Stimulated activated CD4-positive, alpha-beta T cell treated with anti-CD3 and anti-CD28 coated beads, Interleukin-2, amount 100 ng/mL, for 24 hours (primary cell): ENCODE measurements at regions not wholly inside any gene's neighbourhood (a gene's known extent, or its start where the extent isn't known, plus 50 kb on each side); places are given as distances from the start of the nearest gene placed in this dataset.
"Not testable (repeated sequence)": the region's sequence is repeated elsewhere in the genome, so short reads cannot be mapped to it uniquely, and the experiment has no call there.

Experiments used
- DNase-seq, 2 donors: peaks; one replicate each; pipeline ENCODE4 v3.0.0-alpha.2; 2020

DNA sequence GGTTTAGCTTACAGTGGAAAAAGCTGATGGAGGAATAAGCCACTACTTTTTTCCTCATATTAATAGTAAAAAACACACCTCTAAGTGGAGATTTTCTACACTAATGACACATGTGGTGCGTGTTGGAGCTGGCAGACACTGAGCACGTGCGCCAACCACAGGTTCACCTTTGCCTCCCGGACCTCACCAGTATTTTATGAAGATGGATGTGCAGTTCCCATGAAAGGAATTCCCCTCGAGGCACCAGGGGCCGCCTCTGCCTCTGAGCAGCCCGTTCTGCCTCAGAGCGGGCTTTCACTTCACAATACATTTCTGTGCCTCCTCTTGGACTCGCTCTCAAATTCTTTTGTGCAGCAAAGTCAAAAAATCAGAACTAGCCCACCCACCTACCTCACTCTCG lies 477.5 kb upstream of the ADARB2 start:
- no peak for DNase-seq

DNA sequence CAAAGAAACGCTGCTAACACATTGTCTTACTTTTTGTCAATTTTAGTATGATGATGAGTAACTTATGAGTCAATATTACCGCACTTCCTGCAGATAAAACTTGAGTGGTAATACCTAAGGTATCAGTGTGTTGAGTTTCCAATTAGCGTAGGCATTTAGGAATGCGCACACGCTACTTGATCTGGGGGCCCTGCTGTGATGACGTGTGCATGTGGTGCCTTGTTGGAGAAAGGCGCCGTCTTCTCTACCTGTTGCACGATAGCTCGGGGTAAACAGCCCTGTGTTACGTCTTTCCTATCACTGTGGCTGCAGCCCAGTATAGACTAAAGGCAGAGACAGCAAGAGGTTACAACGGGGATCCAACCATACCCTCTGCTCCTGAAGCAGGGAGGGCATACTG lies 476.8 kb upstream of the ADARB2 start:
- DNase-seq, result no peak

DNA sequence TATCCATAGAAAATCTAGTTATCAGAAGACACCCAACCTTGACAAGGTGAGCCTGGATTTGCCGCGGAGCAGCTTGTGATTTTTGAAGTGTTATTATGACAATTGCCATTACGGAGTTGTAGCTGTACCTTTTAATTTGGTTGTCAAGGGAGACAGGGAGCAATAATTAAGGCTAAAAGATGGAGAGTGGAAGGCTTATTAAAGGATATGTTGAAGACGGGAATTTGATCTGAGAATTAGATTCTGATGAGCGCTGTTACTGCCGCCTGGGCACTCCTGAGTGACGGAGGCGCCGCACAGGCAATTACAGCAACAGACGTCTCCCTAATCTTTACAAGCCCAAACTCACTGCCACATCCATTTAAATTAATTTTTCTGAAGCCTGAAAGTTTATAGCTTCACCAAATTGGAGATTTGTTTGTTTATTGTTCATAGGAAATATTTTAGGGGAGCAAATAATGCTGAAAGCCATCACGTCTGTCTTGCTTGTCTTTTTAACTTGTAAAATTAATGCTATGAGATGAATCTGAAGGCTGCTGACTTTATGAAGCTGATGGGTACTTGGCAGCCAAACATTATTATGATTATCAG lies 475.0 kb upstream of the ADARB2 start:
- no peak for DNase-seq

DNA sequence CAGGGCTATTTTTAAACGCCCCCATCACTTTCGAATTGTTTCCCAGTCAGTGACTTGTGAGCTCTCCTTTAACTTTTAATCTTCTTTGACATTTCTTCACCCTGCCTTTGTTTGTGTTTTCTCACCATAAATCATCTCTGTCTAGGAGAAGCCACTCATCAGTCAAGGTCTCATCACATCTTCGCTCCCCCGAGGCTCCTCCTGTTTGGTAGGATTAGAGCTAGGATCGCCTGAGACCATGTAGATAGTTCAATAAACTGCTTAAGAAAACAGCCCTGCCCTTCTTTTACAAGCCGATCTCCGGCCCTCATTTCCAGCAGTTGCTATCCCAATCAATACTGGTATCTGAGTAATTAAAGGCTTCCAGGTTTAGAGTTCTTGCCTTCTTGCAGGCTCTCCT lies 472.8 kb upstream of the ADARB2 start:
- no peak for DNase-seq

DNA sequence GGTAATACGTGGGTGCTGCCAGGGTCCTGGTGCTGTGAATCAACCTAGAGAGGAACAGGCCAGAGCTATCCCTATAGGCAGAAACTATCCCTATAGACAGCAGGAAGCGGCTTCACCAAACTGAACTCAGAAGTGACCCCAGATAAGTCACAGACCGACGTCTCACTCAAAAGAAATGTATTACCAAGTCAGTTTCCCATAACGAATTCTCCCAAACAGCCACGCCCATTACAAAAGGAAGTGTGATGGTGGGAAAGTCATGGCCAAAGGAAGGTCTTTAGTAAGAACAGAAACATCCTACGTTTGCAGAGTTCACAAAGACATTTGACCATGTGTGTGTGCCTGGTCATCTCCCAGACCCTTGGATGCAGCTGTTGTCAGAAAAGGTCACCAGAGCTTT lies 470.8 kb upstream of the ADARB2 start:
- no peak for DNase-seq

DNA sequence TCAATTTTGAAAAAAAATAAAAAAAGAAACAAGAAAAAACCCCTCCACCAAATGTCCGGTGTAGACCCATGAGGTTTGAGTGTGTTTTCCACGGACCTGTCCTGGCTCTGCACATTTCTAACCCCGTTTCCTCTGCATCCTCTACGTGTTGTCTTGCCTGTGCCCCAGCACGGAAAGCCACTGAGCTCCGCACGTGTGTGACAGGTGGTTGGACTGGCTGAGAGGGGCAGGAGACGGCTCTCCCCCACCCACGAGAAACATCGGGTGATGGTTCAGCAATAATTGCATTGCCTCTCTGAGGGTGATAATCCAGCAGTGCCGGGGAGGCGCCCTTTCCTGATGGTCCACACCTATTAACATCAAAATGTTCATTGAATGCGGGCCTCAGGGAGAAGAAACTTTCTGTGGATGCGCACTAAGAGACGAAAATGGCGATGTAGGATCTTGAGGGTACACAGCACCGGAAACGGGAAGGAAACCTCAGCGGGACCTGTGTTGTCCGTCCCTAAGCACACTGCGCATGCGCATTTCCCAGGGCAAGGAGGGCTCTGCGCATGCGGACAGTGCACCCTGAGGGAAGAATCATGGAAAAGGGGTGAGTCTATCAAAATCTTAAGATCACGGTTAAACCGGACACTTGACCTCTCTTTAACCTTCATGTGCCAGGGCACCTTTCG lies 470.1 kb upstream of the ADARB2 start:
- DNase-seq, result no peak

DNA sequence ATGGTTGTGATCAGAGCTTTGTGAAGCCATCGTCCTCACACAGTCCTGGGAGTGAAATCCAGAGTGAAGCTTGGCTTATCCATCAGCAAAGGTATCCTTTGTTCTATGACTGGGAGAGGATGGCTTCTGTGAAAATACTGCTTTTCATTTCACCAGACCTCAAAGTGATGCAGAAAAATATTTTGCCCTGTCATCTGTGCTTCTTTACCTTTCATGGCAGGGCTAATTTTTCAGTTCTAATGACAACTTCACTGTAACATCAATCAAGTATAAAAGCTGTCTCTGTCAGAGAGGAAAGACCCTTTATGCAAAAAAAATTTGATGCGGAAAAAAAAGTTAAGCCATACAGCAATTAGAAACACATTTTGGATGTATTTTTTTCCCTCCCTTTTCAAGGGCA lies 468.1 kb upstream of the ADARB2 start:
- DNase-seq, result no peak

DNA sequence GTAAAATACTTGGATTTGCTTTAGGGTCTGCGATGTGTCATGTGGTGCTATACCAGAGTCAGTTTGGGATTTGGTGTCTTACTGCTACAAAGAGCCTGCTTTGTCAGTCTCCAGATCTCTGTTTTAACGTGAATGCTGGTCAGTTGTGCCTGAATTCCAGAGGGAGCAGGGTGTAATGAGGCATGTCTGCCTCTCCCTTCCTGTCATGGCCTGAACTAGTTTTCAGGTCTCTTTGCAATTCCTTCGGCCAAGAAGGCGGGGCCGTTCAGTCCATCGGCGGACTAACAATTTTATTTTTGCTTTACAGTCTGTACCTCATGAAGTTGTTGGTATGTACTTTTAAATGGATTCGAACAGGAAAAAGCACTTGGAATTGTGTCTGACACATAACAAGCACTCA lies 465.1 kb upstream of the ADARB2 start:
- no peak for DNase-seq

DNA sequence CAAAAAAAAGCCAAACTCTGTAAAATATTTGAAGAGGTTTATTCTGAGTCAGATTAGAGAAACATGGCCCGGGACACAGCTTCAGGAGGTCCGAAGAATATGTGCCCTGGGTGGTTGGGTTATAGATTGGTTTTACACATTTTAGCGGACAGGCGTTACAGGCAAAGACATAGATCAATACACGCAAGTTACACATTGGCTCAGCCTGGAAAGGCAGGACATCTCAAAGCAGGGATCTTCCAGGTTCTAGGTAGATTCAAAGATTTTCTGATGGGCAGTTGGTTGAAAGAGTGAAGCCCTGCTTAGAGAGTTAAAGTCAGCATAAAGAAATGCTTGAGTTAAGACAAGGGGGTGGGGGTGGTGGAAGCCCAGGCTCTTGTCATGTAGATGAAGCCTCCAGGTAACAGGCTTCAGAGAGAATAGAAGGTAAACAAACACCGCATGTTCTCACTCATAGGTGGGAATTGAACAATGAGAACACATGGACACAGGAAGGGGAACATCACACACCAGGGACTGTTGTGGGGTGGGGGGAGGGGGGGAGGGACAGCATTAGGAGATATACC lies 464.3 kb upstream of the ADARB2 start:
- DNase-seq, result no peak

DNA sequence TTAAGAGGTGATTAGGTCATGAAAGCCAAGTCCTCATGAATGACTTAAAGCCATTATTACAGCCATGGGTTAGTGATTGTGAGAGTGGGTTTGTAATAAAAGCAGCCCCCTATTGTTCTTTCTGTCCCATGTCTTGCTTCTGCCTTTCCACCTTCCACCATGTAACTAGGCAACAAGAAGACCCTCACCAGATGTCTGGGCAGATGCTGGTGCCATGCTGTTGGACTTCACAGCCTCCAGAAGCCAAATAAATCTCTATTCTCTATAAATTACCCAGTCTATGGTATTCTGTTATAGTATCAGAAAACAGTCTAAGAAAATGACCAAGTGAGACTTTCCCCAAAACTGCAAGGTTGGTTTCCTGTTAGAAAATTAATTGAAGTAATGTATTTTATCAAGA lies 460.3 kb upstream of the ADARB2 start:
- DNase-seq, result no peak

DNA sequence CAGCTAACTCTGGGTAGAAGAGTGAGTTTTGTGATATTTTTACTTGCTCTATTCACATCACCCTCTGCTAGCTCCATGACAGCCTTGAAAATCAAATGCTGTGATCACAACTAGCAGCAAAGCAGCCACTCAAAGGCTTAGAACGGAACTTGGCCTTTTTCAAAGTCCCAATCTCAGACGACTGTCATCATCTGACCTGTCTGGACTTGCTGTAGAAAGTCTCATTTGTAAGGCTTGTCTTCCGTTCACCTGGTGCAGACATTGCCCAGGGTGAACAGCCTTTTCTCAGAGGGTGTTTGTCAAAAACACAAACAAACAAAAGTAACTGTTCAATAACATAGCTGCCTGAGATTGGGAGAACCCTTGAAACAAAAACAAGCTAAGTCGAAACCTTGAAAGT lies 458.9 kb upstream of the ADARB2 start:
- DNase-seq, result no peak

DNA sequence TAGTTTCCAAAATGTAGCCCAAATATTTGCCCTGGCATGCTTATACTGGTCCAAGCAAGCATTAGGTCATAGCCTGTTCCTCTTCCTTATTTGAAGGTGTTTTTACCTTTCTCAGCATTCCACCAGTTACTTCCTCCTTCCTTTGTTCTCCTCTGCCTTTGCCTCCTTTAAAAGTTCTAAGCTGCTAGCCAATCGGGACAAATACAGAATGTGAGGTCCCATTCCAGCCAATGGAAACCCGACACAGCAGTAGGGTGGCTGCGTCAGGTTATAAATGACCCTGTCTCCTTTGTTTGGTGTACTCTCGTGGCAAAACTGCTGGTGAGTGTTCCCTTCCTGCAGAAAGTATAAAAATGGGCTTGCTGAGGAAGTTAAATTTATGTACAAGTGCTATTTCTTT lies 452.0 kb upstream of the ADARB2 start:
- not testable (repeated sequence) for DNase-seq

DNA sequence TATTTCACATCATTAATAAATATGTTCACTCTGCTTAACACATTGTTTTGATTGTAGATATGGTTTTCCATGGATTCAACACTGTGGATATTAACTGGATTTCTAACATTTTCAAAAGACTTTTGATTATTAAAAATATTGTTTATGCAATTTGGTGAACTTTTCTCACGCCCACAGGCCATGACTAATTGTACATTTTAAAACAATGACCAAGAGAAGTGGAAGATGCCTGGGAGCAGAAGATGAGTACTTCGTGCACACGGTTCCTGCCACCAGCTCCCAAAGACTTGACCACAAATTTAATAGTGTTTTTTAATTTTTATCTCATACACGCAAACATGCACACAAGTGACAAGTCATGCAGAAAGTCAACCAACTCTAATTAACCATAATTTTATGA lies 451.0 kb upstream of the ADARB2 start:
- no peak for DNase-seq

DNA sequence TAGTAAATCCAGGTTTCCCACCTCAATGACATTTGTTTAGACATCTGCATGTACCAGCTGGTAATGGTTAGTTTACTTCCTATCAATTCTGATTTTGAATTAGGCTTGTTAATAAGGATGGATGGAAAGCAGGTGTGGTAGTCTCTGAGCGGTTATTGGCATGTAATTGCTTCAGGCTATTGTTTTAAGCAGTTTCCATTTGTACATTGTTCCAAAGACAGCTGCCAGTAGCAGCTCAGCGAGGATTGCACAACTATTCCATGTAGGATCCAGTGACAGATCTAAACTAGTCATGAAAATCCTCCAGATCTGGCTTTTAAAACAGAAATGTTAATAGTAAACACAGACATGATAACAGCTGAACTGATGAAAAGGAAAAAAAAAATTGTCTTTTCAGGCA lies 436.0 kb upstream of the ADARB2 start:
- no peak for DNase-seq

DNA sequence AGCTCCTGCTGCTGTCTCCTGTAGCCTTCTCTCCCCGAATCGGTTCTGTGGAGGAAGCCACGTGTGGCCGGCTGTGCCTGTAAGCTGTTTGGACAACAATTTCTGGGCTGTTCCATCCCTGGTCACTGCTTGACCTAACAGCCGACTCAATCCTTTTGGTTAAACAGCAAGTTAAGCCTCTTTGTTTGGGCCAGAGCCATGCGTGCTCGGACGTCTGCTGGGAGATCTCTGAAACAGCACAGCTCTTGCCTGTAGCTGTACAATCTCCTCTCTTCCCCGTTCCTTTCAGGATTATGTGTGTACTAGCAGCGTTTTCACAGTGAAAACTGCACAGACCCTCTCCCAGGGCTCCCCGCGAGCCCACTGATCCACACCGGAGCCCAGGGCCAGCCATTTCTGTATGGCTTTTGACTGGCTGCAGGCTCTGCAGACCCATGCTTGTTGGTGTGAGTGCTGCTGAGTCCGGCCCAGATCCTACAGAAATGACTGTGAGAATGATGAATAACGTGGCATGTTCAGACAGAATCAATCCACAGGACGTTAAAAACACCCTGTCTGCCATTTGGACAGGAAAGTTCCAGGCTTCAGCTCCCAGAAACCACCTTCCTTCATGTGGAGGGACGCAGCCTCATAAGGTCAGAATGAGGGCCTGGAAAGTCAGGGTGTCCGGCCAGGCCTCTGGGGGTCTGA lies 428.6 kb upstream of the ADARB2 start:
- DNase-seq, result no peak

DNA sequence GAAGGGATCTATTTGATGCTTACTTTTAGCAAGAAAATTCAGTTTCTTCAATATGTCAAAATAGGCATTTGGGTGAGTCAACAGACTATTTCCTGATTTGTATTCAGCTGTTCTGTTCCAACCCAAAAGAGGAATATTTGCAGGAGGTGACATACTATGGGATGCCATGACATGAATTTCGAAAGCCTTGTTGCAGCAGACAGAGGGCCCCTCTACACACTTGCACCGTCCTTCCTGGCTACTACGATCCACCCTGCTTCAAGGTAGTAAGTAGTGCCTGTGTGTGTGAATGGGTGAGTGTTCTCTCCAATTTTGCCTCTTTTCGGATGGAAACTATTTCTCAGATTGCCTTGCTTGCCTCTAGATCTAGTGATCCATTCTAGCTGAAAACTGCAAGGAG lies 413.0 kb upstream of the ADARB2 start:
- DNase-seq, result no peak

DNA sequence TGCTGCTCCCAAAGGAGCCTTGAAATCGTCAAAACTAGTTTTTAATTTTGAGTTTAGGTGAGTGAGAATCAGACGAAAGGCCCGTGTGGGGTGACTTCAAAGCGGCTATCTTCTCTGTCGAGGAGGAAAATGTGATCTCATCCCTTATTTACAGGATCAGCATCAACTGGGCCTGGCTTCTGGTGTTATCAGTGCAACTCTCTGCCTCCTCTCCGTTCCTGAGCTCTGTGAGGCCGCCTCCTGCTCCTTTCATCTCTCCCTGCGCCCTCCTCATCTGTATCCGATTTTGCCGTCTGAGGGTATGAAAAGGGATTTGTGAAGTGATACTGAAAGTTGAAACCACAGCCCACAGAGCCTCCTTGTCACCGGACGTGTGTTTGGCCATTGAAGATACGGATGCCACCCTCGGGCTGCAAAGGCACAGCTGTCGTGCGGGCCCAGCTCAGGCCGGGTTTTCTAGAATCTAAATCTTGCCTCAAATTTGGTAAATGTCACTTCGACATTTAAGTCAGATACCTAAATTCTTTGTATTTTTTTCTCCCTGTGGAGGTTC lies 408.7 kb upstream of the ADARB2 start:
- DNase-seq, result no peak

DNA sequence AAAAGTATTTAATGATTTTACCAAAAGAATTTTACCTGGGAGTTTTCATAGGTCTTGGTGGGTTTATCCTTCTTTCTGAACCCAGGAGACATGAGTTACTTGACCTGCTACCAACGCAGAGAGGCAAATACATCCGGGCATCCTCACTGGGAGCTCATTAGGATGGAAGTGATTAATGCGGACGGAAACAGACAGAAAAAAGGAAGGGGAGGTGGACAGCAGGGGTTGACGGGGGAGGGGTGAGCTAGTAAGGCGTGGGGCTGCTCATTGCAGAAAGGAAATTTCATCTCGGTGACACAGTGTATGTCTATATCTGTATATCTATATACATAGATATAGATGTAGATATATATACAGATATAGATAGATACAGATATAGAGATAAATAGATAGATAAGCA lies 408.2 kb upstream of the ADARB2 start:
- DNase-seq, result no peak

DNA sequence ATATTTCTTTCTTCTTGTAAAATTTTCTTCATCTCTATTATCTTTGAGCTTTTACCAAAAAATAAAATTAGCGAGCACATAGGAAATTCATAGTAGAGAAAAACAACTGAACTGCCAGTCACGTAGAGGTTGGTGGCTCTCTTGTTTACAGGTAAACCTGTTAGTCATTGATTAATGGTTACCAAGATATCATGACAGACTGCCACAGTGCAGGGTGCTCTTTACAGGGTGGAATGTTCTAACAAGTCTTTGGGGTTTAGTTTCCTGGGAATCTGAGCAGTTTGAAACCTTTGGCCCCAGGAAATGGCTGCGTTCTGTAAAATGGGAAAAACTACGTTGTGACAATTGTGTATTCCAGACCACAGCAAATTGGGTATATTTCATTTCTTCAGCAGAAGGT lies 407.3 kb upstream of the ADARB2 start:
- DNase-seq, result no peak

DNA sequence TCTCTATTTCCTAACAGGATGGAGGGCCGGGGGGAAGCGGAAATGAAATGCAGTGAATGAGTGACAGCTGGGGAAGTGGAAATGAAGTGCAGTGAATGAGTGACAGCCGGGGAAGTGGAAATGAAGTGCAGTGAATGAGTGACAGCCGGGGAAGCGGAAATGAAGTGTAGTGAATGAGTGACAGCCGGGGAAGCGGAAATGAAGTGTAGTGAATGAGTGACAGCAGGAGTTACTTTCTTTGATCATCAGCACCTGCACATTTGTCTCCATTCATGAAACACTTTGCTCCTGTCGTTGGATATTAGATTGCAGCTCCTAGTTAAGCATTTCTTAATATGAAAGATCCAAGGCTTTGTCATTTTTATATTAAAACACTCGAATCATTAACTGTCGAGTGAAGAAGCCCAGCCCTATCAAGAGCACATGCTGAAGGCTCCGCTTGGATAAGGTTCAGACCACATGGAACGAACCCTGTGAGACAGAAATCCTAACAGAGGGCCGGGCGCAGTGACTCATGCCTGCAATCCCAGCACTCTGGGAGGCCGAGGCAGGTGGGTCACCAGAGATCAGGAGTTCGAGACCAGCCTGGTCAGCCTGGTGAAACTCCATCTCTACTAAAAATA lies 406.0 kb upstream of the ADARB2 start:
- DNase-seq, result no peak

DNA sequence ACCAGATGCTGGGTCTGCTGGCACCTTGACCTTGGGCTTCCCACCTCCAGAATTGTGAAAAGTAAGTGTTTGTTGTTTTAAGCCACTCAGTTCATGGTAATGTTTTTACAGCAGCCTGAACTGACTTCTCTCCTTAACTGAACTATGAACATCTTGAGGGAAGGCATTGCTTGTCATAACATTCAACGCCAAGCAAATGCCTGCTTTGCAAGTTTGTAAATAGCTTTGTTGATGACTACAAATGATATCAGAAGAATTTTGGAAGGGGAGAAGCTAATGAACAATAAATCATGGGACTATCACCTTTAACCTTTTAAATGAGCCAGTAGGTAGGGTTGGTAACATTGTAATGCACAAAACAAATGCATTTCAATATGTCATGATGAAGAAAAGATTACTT lies 402.4 kb upstream of the ADARB2 start:
- no peak for DNase-seq

DNA sequence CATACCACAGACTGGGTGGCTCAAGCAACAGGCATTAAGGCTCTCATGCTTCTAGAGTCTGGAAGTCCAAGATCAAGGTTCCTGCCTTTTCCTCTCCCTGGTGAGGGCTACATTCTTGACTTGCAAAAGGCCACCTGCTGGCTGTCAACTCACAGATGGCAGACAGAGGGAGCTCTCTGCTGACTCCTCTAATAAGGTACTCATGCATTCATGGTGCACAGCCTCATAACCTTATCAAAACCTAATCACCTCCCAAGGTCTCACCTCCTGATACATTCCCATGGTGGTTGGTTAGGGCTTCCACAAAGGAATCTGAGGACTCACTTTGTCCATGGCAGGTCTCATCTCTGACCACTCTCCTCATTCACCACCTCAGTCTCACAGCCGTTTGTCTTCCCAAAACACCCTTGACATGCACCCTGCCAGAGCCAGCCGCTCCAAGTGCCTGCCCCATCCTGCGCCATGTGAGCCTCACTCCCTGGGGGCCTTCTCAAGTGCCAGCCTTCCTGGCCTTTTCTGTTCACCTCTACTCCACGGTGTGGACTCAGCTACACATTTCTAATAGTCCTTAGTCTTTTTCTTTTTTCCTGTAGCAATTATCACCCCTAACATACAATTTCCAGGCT lies 400.3 kb upstream of the ADARB2 start:
- peak in 1 of 2 donors; percentile 4 for DNase-seq

DNA sequence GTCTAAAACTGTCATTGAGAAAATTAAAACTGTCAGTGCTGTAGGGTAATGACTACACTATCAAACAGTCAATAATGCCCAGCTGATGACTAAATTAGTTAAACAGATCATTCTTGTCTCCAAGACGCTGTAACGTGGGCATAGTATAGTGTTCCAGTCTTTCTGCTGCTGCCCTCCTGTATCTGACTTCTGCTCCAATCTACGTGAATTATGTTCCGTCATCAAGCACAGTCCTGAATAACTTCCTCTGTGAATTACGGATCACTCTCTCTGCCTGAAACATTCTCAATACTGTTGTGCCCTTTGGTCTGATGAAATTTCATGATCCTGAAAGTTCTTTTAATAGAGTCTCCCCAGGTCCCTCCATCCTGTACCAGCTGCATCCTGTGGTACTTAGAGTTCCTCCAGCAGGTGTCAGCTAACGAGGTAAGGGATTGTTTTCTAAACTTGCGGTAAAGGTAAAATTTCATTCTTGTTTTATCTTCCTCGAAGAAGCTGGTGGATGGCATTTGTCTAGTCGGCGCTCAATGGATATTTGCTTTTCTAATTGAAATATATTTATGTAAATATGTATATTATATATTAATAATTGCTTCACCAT lies 393.5 kb upstream of the ADARB2 start:
- no peak for DNase-seq
